Mammary epithelial cell (primary cell): ENCODE measurements at regions not wholly inside any gene's neighbourhood (a gene's known extent, or its start where the extent isn't known, plus 50 kb on each side); places are given as distances from the start of the nearest gene placed in this dataset.

Source experiments
- CTCF ChIP-seq, 2 donors: IDR thresholded peaks in 1 of 2; conservative IDR thresholded peaks in 1 of 2; 2 replicates each; pipeline ENCODE4 v1.5.1; 2011 to 2012; ENCODE audit warnings: inconsistent platforms in 2 of 2, low read length in 2 of 2, mild to moderate bottlenecking in 2 of 2, control low read depth in 1 of 2, low read depth in 1 of 2; ENCODE audit not compliant: insufficient read depth in 1 of 2; ENCODE audit errors: extremely low read depth in 1 of 2
- EZH2 ChIP-seq: IDR thresholded peaks from 2 replicates; pipeline ENCODE4 v1.6.1; 2012; ENCODE audit warnings: low read length, inconsistent platforms, borderline replicate concordance

- no peak for TF ChIP-seq CTCF (conservative IDR thresholded peaks at IDR 0.05 in 1 of 2, IDR thresholded peaks at IDR 0.05 in 1 of 2; ENCODE audit: extremely low read depth in 1 of 2, insufficient read depth in 1 of 2, low read depth in 1 of 2, low read length in 2 of 2)
- no peak for TF ChIP-seq EZH2
Observed at GRCh38 chr3:23650371-23651140, 155.2 kb upstream of the UBE2E1 start.
